GM21619 (cell line): ENCODE measurements at regions not wholly inside any gene's neighbourhood (a gene's known extent, or its start where the extent isn't known, plus 50 kb on each side); places are given as distances from the start of the nearest gene placed in this dataset.

Source experiments
- ATAC-seq: cut with Tn5 transposase; IDR thresholded peaks from one replicate; pipeline ENCODE4 v1.9.1; 2021; ENCODE audit not compliant: unreplicated experiment

DNA sequence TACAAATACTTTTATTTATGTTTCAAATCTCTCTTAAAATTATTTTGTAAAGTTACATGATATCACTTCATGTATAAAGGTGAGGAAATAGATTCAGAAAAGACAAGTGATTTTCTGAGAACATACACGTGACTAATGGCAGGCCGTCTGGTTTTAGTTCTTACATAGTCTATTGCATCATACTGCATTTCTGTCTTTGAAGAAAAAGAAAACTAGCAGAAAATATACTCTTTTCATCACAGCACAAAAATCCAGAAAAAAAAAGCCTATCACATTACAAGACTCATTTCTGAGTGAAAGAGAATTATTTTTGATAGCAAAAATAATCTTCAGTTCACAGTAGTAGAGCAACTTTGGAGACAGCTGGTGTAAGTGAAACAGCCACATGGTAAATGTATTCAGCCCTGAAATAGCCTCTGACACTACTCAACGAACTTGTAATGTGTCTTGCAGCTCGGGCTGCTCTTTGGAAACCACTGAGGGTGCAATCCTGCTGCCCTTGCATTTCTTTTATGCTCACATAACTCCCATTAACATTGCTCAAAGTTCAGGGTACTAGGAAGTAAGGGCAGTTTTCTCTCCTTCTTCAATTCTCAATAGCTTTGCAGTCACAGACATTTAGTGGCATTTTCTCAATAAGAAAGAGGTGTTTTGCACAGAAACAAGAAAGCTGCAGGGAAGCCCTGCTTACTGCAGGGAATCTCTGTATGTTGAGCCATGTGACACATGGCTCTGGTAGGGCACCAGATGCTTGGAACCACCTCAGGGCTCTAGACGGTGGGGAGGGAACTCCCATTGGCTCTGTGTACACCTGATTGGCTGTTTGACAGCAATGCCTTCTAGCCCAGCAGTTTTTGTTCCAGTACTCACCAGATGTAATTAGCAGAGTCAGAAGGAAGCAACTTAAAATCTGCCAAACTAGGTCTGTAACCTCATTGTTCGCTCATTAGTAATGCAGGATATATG lies 845.3 kb upstream of the PTPRD start:
- no peak for ATAC-seq

DNA sequence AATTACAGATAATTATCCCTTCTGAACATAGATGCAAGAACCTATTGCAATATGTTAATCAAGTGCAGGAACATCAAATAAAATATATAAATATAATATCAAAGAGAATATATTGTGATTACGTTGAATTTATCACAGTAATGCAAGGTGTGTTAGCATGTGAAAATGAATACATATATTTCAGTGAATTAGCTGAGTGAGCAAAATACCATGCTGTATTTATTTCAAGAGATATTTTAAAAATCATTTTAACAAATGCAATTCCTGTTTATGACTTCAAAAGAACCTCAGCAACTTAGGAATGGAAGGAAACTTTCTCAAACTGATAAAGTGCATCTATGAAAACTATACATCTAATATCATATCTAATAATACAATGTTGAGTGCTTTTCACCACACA lies 856.9 kb upstream of the PTPRD start:
- ATAC-seq: no peak

DNA sequence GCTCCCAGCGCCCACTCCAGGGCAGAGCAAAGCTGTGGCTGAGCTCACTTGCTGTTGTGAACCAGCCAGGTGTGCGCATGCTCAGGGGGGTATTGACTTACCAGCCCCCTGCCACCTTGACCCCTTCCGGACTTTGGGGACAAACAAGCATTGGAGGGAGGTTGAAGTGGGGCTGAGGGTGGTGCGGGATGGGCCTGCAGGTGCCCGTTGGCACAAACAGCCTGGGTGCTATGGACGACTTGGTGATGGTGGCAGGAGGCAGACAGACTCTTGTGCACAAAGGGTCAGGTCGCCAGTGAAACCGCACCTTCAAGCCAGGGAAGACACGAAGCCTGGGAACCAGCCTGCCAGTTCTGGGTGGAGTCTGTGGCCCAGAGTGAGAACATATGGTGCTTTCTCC lies 858.5 kb upstream of the PTPRD start:
- no peak for ATAC-seq

DNA sequence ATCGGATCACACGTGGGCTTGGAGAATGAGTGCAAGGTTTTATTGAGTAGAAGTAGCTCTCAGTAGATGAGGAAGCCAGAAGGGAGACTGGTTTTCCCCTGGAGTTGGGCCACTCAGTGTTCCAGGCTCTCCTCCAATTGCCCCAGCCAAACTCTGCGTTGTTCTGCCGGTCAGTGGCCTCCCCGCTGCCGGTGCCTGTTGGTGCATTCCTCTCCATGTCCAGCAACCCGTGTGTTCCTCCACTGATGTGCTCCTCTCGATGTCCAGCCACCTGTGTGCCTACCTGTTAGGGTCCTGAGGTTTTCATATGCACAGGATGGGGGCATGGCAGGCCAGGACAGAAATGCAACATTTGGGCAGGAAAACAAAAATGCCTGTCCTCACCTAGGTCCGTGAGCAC lies 888.0 kb upstream of the PTPRD start:
- ATAC-seq: no peak

DNA sequence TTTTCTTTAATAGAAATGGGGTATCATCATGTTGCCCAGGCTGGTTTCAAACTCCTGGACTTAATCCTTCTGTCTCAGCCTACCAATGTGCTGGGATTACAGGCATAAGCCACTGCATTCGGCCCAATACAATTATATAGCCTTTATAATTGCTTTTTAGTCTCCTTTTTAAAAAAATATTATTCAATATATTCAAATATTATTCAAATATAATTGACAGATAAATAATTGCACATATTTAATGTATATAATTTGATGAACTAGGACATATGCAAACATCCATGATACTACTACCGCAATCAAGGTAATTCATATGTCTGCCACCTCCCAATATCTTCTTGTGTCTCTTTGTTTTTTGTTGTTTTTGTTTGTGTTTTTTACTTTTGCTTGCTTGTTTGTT lies 894.2 kb upstream of the PTPRD start:
- ATAC-seq: no peak

DNA sequence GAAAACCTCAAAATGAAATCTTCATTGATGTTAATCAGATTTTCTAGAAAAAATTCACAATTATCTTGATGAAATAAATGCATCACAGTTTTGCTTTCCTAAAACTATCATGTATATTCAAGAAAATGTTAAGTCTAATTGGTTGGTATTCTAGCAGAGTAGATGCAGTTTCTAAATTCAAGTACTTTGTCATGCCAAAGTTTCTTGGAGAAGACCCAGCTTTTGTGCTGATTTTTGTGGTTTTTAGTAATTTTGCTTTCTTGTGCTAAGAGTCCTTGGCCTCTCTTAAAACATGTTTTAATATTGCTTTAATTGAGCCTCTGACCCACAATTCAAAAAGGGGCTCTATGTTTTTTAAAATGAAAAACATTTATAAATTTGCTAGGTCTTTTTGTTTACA lies 924.8 kb upstream of the PTPRD start:
- ATAC-seq: no peak

DNA sequence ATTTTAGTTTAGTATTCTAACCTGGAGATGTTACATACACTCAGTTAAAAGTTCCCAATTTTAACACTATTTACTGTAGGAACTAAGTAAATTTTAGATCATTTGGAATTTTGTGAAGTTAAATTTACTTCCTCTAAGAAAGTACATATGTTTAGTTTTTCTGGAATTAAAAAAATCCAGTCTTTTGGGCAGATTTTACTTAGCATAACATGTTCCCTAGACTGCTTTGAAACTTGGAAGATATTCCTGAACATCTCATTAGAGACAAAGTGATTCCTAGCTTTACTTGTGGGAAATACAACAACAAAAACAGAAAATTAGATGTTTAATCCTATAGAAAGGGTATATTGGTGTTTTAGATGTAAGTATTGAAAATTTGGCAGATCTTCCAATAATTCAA lies 930.0 kb upstream of the PTPRD start:
- ATAC-seq: no peak

DNA sequence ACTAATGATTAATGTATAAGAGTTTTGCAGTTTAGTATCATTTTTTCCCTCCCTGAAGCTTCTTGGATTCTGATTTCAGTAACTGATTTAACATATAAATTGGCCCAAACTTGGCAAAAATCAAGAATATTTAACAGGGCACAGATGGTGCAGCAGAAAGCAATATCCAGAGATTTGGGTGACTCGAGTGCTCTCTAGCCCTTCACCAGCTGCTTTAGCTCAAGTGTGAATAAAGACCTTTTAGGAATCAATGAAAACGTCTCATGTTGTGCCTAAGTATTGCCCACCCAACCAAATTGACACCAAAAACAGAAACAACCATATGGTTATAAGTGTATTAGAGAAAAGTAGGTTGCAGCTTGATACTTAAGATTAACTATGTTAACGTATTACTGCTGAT lies 933.4 kb upstream of the PTPRD start:
- no peak for ATAC-seq

DNA sequence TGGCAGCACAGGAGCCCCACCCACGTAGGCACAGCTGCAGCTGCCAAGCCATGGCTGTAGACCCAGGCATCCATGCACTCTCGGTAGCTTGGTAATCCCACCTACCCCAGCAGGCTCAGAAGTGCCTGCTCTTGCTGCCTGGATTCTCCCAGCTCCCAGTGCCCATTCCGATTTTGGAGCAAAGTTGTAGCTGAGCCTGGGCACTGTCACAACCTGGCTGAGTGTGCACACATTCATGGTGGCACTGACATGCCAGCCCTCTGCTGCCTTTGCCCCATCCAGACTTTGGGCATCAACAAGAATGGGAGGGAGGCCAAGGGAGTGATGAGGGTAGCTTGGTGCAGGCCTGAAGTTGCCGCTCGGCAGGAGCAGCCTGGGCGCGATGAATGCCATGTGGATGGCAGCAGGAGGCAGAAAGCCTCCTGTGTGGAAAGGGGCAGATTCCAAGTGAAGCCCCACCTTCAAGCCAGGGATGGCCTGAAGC lies 936.6 kb upstream of the PTPRD start:
- no peak for ATAC-seq

DNA sequence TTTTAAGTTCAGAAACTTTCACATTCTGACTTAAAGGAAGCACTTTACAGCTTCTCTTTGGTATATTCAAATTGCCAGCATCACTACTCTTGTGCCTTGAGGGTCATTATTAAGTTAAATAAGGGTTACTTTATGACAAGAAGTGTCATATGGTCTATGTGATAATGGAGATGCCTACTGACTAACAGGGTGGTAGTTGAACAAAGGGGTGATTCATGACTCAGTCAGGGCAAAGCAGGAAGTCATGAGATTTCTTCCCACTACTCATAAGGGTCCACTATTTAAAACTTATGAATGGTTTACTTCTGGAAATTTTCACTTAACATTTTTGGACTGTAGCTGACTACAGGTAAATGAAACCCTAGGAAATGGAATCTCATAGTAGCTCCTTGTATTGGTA lies 938.3 kb upstream of the PTPRD start:
- ATAC-seq: no peak

DNA sequence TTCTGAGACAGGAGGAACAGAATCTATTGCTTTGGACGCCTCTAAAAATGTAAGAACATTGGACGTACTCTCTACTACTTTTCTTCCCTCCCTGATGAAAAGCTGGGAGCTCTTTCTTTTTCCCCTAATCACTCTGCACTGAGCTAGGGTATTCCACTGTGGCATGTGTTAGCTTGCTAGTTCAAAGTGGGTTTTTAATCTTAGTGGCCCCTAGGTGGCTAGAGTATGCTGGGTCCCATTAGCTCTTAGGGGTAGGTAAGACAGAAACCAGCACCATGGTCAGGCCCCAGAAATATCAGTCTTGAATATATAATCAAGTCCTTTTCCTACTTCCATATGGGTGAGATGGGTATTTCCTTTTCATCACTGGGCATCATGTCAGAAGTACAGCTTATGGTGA lies 945.2 kb upstream of the PTPRD start:
- ATAC-seq: no peak

DNA sequence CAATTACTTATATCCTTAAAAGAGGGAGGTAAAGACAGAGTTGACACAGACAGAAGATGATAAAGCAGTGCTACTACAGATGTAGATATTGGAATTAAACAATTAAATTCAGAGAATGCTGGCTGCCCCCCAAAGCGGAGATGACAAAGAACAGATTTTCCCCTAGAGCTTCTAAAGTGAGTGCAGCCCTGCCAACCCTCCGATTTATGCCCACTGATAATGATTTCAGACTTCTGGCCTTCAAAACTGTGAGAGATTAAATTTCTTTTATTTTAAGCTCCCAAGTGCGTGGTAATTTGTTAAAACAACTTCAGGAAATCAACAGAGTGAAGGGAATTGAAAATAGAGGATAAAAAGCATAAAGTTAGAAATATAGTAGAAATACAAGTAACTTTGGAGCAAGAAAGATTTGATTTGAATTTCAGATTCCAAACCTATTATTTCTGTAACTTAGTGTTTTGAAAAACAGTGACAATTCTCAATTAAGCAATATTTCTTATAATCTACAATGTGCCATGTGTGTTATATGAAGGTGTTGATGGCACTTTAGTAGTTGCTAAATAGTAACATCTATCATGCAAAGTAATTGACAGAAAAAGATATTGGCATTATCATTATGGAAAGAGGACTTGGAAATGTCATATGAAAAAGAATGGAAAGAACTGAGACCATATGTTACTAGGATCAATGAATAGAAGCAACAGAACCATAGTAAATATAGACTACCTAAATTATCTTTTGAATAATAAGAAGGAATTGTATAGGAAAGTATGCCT lies 946.4 kb upstream of the PTPRD start:
- ATAC-seq: no peak

DNA sequence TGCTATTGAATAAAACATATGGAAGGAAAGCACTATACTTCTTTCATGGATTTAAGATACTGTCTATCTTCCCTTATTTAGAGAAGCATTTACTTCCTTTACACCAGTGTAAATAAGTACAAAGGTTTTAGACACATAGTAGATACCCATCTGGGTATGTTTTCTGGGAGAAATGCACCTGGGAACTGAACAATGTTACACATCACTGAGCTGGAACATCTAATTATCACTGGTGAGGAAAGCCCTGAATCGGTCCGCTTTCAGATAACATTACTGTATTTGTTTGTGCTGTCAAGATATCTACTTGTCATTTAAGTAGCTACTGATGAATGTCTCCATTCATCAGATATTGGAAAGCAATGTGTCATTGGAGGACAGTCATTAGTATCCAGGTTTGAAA lies 964.7 kb upstream of the PTPRD start:
- ATAC-seq: no peak

DNA sequence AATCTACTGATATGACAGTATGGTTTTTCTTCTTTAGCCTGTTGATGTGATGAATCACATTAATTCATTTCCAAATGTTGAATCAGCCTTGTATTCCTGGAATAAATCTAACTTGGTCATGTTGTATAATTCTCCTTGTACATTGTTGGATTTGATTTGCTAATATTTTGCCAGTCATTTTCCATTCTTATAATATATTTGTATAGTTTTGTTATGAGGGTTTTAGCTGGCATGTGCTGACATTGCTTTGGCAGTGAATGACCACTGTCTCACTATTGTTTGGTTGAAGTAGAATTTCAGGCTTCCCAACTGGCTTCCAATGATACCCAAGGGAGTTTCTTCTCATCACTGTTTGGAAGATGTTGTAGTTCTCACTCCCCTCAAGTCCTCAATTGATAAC lies 983.0 kb upstream of the PTPRD start:
- ATAC-seq: no peak

DNA sequence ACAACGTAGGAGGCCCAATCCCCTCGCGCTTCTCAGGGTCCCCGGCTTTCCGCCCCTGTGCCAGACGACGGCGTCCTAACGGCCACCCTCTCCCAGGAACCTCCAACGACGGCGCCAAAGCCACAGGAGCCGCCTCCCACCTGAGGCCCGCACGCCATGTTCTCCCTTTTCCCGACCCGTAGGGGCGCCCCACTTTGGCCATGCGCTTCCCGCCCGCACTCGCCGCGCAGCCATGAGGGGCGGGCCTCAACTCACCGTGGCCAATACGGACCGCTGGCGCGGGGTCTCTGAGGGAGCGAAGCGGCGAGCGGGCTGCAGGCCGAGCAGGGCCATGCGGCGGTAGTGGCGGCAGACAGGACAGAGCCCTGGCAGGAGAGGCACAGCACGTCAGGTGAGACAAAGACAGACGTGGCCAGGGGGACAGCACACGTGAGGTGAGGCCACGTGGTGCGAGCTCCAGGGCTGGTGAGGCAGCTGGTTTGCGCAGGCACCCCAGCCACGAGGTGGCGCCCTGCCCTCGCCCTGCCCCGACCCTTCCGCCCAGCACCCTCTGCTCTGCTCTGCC lies 1005.5 kb upstream of the PTPRD start:
- no peak for ATAC-seq

DNA sequence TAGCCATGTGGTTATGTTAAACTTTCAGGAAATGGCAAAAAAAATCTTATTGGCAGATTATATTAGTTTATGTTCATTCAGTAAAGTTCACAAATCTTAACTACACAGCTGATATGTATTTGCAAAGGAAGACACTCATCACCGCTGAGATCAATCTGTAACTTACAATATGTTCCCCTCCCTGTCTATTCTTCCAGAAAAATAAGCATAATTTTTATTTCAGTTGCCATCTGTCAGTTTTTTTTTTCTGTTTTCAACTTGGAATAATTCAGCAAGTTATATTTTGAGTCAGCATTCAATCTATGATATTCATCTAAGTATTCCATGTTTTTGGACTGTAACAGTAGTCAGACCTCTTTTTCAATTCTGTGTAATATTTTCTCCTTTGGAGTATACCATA lies 1019.9 kb upstream of the PTPRD start:
- no peak for ATAC-seq

DNA sequence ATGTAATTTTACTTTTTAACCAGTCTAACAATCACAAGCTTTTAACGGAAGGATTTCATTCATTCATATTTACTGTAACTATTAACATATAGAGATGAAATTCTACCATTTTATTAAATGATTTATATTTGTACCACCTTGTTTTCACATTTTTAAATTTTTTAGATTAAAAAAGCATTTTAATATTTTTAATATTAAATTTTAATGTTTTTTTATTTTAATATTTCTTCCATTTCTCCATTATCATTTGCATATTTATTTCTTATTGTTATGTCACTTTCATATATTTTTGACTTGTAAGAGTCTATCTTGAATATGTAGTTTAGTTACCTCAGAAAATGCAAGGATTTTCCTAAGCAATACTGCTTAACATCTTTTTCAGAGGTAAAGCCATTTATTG lies 1034.0 kb upstream of the PTPRD start:
- ATAC-seq: no peak

DNA sequence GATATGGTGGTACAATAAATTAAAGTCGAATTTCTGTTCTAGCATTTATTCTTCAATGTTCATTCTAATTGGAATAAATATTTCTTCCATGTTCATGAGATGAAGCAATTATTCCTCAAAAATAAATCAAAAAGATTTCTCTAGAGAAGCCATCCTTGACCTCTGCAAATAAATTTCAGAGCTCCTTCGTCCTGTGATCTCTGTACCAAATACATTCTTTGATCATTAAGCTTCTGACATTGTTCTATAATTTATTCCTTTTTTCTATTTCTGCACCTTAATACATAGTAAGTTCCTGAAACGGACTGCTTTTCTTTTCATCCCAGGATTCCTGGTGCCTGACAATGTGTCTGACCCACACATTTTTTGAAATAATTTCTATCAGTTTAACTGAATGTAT lies 1039.3 kb upstream of the TYRP1 start:
- no peak for ATAC-seq

DNA sequence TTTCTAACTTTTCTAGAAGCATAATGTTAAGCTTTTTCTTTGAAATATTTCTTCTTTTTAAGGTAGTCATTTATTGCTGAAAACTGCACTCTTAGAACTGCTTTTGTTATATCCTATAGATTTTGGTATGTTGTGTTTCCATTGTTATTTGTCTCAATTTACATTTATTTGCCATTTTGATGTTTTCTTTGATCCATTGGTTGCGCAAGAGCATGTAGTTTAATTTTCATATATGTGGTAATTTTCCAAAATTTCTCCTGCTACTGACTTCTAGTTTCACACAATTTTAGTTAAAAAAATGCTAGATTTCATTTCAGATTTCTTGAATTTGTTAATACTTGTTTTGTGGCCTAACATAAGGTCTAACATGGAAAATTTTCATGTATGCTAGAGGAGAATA lies 1029.3 kb upstream of the TYRP1 start:
- no peak for ATAC-seq

DNA sequence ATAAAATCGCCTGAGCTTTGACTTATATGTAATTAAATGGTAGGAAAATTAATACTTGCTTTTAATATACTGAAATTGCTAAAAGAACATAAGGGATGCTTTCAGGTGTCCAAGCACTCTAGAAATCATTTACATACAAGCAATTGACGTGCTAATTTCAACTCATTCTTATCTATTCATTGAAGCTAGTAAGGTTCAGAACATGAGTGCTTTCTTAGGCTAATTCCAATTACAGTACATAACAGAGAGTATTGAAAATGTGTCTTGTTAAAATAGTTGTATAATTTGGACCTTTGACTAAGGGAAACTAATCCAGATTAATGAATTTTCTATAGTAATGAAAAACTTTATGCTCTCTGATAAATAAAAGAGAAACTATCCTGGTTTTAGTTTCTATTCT lies 1016.4 kb upstream of the TYRP1 start:
- ATAC-seq: no peak

DNA sequence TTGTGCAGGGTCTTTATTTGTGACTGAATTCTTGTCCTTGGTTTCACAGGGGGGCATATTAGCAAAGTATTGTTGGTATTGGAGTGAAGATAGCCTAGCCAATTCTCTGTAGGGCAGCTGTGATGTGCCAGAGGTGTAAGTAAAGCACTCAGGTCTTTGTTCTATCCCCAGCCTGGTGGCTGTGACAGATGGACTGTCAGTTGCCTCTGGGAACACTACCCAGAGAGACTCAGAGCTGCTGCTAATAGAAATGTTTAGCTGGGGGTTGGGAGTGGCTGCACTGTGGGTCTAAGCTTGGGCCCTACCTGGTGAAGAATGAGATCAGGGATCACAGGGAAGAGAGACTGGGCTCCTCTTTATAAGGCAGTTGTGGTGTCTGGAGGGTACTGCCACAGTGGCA lies 1006.5 kb upstream of the TYRP1 start:
- ATAC-seq: no peak

DNA sequence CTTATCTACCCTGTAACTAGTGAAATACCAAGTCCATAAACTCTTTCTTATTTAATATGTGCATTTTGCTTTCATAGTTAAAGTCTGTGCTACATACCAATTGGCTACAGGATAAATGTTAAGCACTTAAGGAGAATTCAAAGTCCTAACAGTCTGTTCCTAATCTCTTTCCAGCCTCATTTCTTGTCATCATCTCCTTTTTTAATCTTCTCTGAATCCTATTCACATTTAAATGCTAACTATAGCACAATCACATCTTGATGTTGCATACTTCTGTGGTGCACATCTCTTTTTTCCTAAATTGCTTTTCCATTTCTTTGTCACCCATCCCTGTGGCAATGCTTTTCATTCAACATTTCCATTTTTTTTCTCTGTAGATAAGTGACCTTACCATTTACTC lies 996.1 kb upstream of the TYRP1 start:
- ATAC-seq: no peak
